Liver (tissue), 2 donors: ENCODE measurements at regions not wholly inside any gene's neighbourhood (a gene's known extent, or its start where the extent isn't known, plus 50 kb on each side); places are given as distances from the start of the nearest gene placed in this dataset. TPM values are rescaled to one million over a fixed set of nuclear protein-coding genes. Genes with fewer than 3 reads are reported as not detected.

Experiments
- YY1 ChIP-seq: IDR thresholded peaks from 2 replicates; pipeline ENCODE4 v1.6.1; 2016; ENCODE audit warnings: antibody characterized with exemption, mild to moderate bottlenecking
- small RNA-seq: library from RNA; depleted of rRNA; stranded (forward); fragments of <200 nt; gene quantifications from one replicate; pipeline ENCODE3, GENCODE V24; 2014
- TF ChIP-seq, protein P1 (sequence below): IDR thresholded peaks from 2 replicates; pipeline ENCODE4 v1.6.1; 2016; ENCODE audit warnings: antibody characterized with exemption

DNA sequence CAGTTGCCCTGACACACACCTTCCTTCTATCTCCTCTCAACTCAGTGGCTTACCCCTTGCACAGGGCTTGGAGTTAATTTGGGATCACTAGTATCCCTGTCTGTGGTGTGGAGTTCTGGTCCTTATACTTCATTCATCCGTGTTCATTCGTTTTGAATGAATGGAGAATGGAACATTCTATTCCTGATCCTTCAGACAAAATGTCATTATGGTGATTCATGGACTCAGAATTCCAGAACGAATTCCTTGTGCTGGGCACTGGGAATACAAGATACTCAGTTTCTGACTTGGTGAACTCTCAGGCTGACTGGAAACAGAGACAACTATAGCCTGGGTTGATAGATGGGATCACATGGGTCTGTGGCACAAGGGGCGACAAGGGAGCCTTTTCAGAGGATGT lies 49.9 kb upstream of the TRABD2B start (continued):
- TF ChIP-seq, protein P1, sequence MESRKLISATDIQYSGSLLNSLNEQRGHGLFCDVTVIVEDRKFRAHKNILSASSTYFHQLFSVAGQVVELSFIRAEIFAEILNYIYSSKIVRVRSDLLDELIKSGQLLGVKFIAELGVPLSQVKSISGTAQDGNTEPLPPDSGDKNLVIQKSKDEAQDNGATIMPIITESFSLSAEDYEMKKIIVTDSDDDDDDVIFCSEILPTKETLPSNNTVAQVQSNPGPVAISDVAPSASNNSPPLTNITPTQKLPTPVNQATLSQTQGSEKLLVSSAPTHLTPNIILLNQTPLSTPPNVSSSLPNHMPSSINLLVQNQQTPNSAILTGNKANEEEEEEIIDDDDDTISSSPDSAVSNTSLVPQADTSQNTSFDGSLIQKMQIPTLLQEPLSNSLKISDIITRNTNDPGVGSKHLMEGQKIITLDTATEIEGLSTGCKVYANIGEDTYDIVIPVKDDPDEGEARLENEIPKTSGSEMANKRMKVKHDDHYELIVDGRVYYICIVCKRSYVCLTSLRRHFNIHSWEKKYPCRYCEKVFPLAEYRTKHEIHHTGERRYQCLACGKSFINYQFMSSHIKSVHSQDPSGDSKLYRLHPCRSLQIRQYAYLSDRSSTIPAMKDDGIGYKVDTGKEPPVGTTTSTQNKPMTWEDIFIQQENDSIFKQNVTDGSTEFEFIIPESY = no peak
- no peak for TF ChIP-seq YY1

Small RNAs in the stretch of these regions (small RNA-seq; reads per million reads assigned to genes)
- not detected for gene CYP46A4P
